Neuronal stem cell (in vitro differentiated cells): ENCODE measurements at regions not wholly inside any gene's neighbourhood (a gene's known extent, or its start where the extent isn't known, plus 50 kb on each side); places are given as distances from the start of the nearest gene placed in this dataset.

ENCODE experiments used
- DNase-seq: peaks from one replicate; pipeline ENCODE4 v3.0.0-alpha.2; 2013; ENCODE audit warnings: low spot score
- H2AFZ ChIP-seq: one replicate; pipeline ENCODE4 v1.6.1; 2013; ENCODE audit warnings: mild to moderate bottlenecking, low read length, inconsistent platforms
- H2AK5ac ChIP-seq: 2 replicates; pipeline ENCODE4 v1.6.1; 2013; ENCODE audit warnings: low read depth, mild to moderate bottlenecking, inconsistent platforms, low read length, moderate library complexity, mixed read lengths
- H2BK120ac ChIP-seq: 2 replicates; pipeline ENCODE4 v1.6.1; 2013; ENCODE audit warnings: low read depth, mild to moderate bottlenecking, inconsistent platforms, low read length, moderate library complexity, mixed read lengths
- H2BK12ac ChIP-seq: one replicate; pipeline ENCODE4 v1.6.1; 2013; ENCODE audit warnings: low read length, inconsistent platforms
- H2BK15ac ChIP-seq: 2 replicates; pipeline ENCODE4 v1.6.1; 2013; ENCODE audit warnings: mild to moderate bottlenecking, low read length, inconsistent platforms, mixed read lengths
- H2BK5ac ChIP-seq: one replicate; pipeline ENCODE4 v1.6.1; 2013; ENCODE audit warnings: inconsistent platforms, mild to moderate bottlenecking, low read length, moderate library complexity
- H3K14ac ChIP-seq: one replicate; pipeline ENCODE4 v1.6.1; 2013; ENCODE audit warnings: low read length, inconsistent platforms
- H3K18ac ChIP-seq: 2 replicates; pipeline ENCODE4 v1.6.1; 2013; ENCODE audit warnings: low read length, inconsistent platforms
- H3K23ac ChIP-seq: 2 replicates; pipeline ENCODE4 v1.6.1; 2013; ENCODE audit warnings: low read depth, mild to moderate bottlenecking, mixed read lengths, low read length, inconsistent platforms; ENCODE audit not compliant: poor library complexity
- H3K27ac ChIP-seq: replicated peaks from 3 replicates; pipeline ENCODE4 v1.5.1; 2013; ENCODE audit warnings: low read length, inconsistent platforms
- H3K27me3 ChIP-seq, 3 experiments: 2 replicates each; pipeline ENCODE4 v1.6.1; 2013; ENCODE audit warnings: low read length in 3 of 3, mild to moderate bottlenecking in 2 of 3, inconsistent platforms in 1 of 3, low read depth in 1 of 3, mixed read lengths in 1 of 3, moderate library complexity in 1 of 3; ENCODE audit not compliant: control insufficient read depth in 3 of 3, insufficient read depth in 3 of 3
- H3K36me3 ChIP-seq, 2 donors: replicated peaks in 1 of 2; 2 replicates each; pipeline ENCODE4 v1.6.1; 2013; ENCODE audit warnings: low read length in 2 of 2; ENCODE audit not compliant: control insufficient read depth in 2 of 2, insufficient read depth in 2 of 2
- H3K4ac ChIP-seq: 2 replicates; pipeline ENCODE4 v1.6.1; 2013; ENCODE audit warnings: inconsistent platforms, mild to moderate bottlenecking, low read length, moderate library complexity
- H3K4me1 ChIP-seq, 2 donors: 1 replicate in 1 of 2; 2 replicates in 1 of 2; pipeline ENCODE4 v1.6.1; 2013; ENCODE audit warnings: low read length in 2 of 2, low read depth in 1 of 2; ENCODE audit not compliant: control insufficient read depth in 2 of 2, insufficient read depth in 1 of 2
- H3K4me2 ChIP-seq: one replicate; pipeline ENCODE4 v1.6.1; 2013; ENCODE audit warnings: mild to moderate bottlenecking, low read length, inconsistent platforms; ENCODE audit not compliant: insufficient read depth, poor library complexity, severe bottlenecking
- H3K4me3 ChIP-seq, 2 donors: 2 replicates each; pipeline ENCODE4 v1.5.1; 2013; ENCODE audit warnings: low read length in 2 of 2, mild to moderate bottlenecking in 2 of 2, inconsistent platforms in 1 of 2, moderate library complexity in 1 of 2
- H3K79me1 ChIP-seq: one replicate; pipeline ENCODE4 v1.6.1; 2013; ENCODE audit warnings: low read depth, mild to moderate bottlenecking, inconsistent platforms, low read length, moderate library complexity
- H3K9ac ChIP-seq: one replicate; pipeline ENCODE4 v1.6.1; 2013; ENCODE audit warnings: mild to moderate bottlenecking, low read depth, low read length, inconsistent platforms; ENCODE audit not compliant: poor library complexity
- H3K9me3 ChIP-seq, 2 donors: replicated peaks in 1 of 2; 2 replicates each; pipeline versions ENCODE3 to v1.6.1; 2013; ENCODE audit warnings: low read length in 2 of 2, mild to moderate bottlenecking in 2 of 2, inconsistent platforms in 1 of 2, low read depth in 1 of 2, mixed read lengths in 1 of 2, moderate library complexity in 1 of 2; ENCODE audit not compliant: control insufficient read depth in 2 of 2, insufficient read depth in 1 of 2
- H4K8ac ChIP-seq: one replicate; pipeline ENCODE4 v1.6.1; 2013; ENCODE audit warnings: low read depth, mild to moderate bottlenecking, inconsistent platforms, low read length, moderate library complexity
- H4K91ac ChIP-seq: one replicate; pipeline ENCODE4 v1.6.1; 2013; ENCODE audit warnings: low read length, low read depth, mild to moderate bottlenecking, inconsistent platforms; ENCODE audit not compliant: poor library complexity
- WGBS, 2 donors: extraction: QIAGEN DNeasy Blood & Tissue Kit; methylation state at CpG; one replicate each; pipeline ENCODE4 v1.1.7; 2013; ENCODE audit warnings: missing lambda C conversion rate in 2 of 2, mixed read lengths in 1 of 2; ENCODE audit not compliant: insufficient read length in 2 of 2, insufficient replicate concordance in 1 of 2; ENCODE audit errors: extremely low coverage in 2 of 2; 5-methylcytosine and 5-hydroxymethylcytosine counted together

GRCh38 chr17:71428897-71429296 lies 691.9 kb upstream of the SOX9 start:
- Histone ChIP-seq H3K4me3 (no peak overlapping the region), H3K27me3 (no peaks in the 10 kb centered on the region), H4K8ac (no peak overlapping the region)

GRCh38 chr17:71430281-71430680 lies 690.5 kb upstream of the SOX9 start:
- Histone ChIP-seq H2BK5ac (no peak overlapping the region), H3K4ac (no peak overlapping the region), H3K23ac (no peak overlapping the region), H3K36me3 (no peaks in the 10 kb centered on the region), H3K9ac (no peak overlapping the region), H2BK120ac (no peak overlapping the region), H3K14ac (no peak overlapping the region), H4K8ac (no peak overlapping the region), H3K27ac (no peak overlapping the region), H3K4me3 (no peak overlapping the region), H2AK5ac (no peak overlapping the region), H3K79me1 (no peaks in the 10 kb centered on the region), H4K91ac (no peak overlapping the region), H2AFZ (no peak overlapping the region), H2BK12ac (no peak overlapping the region), H3K4me1 (no peaks in the 10 kb centered on the region), H3K27me3 (no peaks in the 10 kb centered on the region), H3K18ac (no peak overlapping the region), H2BK15ac (no peak overlapping the region), H3K4me2 (no peak overlapping the region), H3K9me3 (no peaks in the 10 kb centered on the region)
- WGBS, 2 donors, result no CpG with 5 or more reads among the region's 5 CpGs
- no peak for DNase-seq

More at GRCh38 chr17:71428897-71429296, 691.9 kb upstream of the SOX9 start:
- no peaks in the 10 kb centered on the region for H3K79me1 ChIP-seq
- no peak overlapping the region for H2BK12ac ChIP-seq
- H2AK5ac ChIP-seq, result no peak overlapping the region
- no peak overlapping the region for H3K18ac ChIP-seq
- no peak overlapping the region for H3K4ac ChIP-seq
- no peak overlapping the region for H2AFZ ChIP-seq
- no peak overlapping the region for H3K27ac ChIP-seq
- H3K9ac ChIP-seq, result no peak overlapping the region
- H3K14ac ChIP-seq, result no peak overlapping the region
- H3K23ac ChIP-seq, result no peak overlapping the region
- H2BK15ac ChIP-seq, result no peak overlapping the region
- H3K9me3 ChIP-seq, result no peaks in the 10 kb centered on the region
- no peak for DNase-seq
- no peak overlapping the region for H2BK5ac ChIP-seq
- no peak overlapping the region for H2BK120ac ChIP-seq
- no peak overlapping the region for H4K91ac ChIP-seq
- no peaks in the 10 kb centered on the region for H3K4me1 ChIP-seq
- H3K4me2 ChIP-seq, result no peak overlapping the region
- no peaks in the 10 kb centered on the region for H3K36me3 ChIP-seq

- no peak overlapping the region for H2BK15ac ChIP-seq
- no peak overlapping the region for H3K23ac ChIP-seq
- H3K4me1 ChIP-seq, result no peaks in the 10 kb centered on the region
- no peak for DNase-seq
- no peaks in the 10 kb centered on the region for H3K27me3 ChIP-seq
- H2AK5ac ChIP-seq, result no peak overlapping the region
- no peaks in the 10 kb centered on the region for H3K9me3 ChIP-seq
- H3K4ac ChIP-seq, result no peak overlapping the region
- no peak overlapping the region for H4K8ac ChIP-seq
- H3K4me3 ChIP-seq, result no peak overlapping the region
- H3K4me2 ChIP-seq, result no peak overlapping the region
- no peak overlapping the region for H3K14ac ChIP-seq
- H2BK5ac ChIP-seq, result no peak overlapping the region
- no peaks in the 10 kb centered on the region for H3K79me1 ChIP-seq
- no peak overlapping the region for H4K91ac ChIP-seq
- no peak overlapping the region for H3K9ac ChIP-seq
- H2BK120ac ChIP-seq, result no peak overlapping the region
- no peak overlapping the region for H3K27ac ChIP-seq
- no peak overlapping the region for H2AFZ ChIP-seq
- no peak overlapping the region for H2BK12ac ChIP-seq
- no peak overlapping the region for H3K18ac ChIP-seq
- WGBS, 2 donors, result no CpG with 5 or more reads among the region's 2 CpGs
- H3K36me3 ChIP-seq, result no peaks in the 10 kb centered on the region
Measured at GRCh38 chr17:71431146-71431545, 689.7 kb upstream of the SOX9 start.

GRCh38 chr17:71432378-71433315 lies 688.2 kb upstream of the SOX9 start:
- Histone ChIP-seq H3K4ac (no peak overlapping the region), H3K27ac (no peak overlapping the region), H3K18ac (no peak overlapping the region), H3K14ac (no peak overlapping the region), H3K9ac (no peak overlapping the region), H2BK12ac (no peak overlapping the region), H2BK120ac (no peak overlapping the region), H2AFZ (no peak overlapping the region), H4K8ac (no peak overlapping the region), H3K9me3 (no peaks in the 10 kb centered on the region), H3K79me1 (no peaks in the 10 kb centered on the region), H3K4me3 (no peak overlapping the region), H4K91ac (no peak overlapping the region), H2BK5ac (no peak overlapping the region), H3K36me3 (no peaks in the 10 kb centered on the region), H2BK15ac (no peak overlapping the region), H3K4me1 (no peaks in the 10 kb centered on the region), H3K27me3 (no peaks in the 10 kb centered on the region), H3K4me2 (no peak overlapping the region), H2AK5ac (no peak overlapping the region), H3K23ac (no peak overlapping the region)
- WGBS, 2 donors, result no CpG with 5 or more reads among the region's 2 CpGs
- no peak for DNase-seq
